Kasumi-1 (cell line): ENCODE measurements at regions not wholly inside any gene's neighbourhood (a gene's known extent, or its start where the extent isn't known, plus 50 kb on each side); places are given as distances from the start of the nearest gene placed in this dataset.

Source experiments
- DNase-seq, 2 experiments: peaks; one replicate each; lab custom pipeline; 2025; lab: John Stamatoyannopoulos, UW

DNA sequence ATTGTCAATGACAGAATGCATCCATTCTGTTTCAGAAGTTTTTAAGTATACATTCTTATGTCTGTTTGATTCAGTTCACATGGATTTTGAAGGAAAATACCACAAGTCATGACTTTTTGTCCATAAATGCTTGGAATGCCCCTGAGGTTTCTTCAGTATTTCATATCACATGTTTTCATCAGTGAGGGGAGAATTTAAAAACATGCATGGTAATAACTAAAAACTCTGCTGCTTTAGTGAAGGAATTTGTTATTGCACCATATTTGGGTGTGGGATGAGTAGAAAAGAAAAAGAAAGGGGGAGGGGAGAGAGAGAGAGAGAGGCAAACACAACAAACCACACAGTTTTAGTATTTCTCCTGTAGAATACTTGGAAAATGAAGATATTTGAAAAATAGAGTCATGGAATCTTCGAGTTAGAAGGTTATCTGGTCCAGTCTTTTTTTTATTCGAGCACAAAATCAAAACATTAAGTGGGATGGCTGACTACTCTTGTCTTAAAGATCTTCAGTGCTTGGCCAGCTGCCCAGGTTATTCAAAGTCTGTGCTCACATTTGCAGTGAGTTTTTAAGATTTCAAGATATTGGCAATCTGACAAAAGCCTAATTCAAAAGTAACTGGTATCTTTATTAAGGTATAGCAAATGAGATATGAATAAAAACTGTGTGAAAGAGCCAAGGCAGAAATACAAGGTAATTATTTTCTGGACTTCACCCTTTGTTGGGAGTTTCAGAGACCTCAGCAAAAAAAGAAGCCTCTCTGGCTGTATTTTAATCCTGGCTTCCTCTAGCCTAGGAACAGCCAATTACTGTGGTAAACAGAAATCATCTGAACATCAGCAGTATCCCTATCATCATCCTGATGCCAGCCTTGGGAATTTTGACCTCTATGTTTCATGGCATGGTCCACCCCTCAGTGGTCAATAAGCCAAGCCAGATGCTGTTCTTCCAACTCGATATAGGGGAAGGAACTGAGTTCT, 687.9 kb upstream of the CITED2 start:
- no peak for DNase-seq

DNA sequence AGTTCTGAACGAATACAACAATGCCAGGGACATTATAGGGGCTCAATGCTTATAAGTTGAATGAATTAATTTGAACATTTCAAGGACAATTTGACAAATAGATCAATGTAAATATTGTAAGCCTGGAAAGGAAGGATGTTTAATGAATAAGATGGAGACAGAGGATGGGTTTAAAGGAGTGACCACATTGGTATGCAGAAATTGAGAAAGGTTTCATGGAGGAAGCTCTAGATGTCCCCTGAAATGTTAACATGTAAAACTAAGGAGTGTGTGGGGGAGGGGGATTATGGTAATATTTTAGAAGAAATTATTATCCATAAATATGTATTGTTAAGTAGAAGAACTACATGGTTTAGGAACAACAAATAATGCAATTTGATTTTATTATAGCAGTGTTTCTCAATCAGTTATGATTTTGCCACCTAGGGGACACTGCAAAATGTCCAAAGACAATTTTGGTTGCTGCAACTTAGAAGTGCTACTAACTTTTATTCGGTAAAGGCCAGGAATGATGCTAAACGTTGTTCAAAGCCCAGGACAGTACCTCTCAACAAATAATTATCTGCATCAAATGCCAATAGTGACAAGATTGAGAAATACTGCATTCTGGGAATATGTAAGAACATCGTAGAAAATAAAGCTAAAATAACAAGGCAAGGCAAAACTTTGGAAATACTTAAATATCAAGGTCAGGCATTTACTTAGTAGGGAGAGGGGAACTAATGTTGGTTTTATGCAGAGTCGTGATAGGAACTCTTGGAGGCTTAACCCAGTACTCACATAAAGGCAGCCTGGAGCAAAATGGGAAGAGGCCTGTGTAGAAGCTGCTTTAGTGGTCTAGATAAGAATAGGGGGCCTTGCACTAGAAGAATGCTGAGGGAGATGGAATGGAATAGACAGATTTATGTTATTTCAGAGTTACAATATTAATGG, 686.9 kb upstream of the CITED2 start:
- DNase-seq = no peak

DNA sequence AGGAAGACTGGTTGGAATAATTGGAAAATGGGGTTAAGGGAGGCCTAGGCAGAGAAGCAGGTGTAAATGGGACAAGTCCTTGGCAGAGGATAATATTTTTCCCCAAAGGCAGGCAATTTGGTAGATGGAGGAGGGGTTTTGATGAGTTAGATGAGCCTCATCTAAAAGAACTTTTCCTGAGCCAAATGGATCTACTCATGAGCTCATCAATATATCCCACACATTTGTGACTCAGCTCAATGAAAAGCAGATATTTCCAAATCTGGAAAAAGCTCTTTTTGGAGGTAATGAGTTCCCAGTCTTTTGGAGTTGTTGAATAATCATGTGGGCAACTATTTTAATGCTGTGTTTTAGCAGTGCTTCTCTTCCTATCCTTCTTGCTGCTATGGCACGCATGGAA, 685.5 kb upstream of the CITED2 start:
- no peak for DNase-seq

DNA sequence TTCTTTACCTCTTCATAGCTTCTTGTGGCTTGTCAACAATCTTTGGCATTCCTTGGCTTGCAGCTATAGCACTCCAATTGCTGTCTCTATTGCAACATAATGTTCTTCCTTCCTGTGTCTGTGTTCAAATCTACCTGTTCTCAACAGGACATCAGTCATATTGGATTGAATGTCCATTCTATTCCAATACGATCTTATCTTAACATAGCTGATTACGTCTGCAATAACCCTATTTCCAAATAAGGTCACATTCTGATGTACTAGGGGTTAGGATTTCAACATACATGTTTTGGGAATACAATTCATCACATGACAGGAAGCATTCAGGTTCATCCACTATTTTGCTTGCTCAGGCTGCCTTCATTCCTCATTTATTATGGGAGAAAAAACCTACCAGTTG, 684.4 kb upstream of the CITED2 start:
- no peak for DNase-seq

DNA sequence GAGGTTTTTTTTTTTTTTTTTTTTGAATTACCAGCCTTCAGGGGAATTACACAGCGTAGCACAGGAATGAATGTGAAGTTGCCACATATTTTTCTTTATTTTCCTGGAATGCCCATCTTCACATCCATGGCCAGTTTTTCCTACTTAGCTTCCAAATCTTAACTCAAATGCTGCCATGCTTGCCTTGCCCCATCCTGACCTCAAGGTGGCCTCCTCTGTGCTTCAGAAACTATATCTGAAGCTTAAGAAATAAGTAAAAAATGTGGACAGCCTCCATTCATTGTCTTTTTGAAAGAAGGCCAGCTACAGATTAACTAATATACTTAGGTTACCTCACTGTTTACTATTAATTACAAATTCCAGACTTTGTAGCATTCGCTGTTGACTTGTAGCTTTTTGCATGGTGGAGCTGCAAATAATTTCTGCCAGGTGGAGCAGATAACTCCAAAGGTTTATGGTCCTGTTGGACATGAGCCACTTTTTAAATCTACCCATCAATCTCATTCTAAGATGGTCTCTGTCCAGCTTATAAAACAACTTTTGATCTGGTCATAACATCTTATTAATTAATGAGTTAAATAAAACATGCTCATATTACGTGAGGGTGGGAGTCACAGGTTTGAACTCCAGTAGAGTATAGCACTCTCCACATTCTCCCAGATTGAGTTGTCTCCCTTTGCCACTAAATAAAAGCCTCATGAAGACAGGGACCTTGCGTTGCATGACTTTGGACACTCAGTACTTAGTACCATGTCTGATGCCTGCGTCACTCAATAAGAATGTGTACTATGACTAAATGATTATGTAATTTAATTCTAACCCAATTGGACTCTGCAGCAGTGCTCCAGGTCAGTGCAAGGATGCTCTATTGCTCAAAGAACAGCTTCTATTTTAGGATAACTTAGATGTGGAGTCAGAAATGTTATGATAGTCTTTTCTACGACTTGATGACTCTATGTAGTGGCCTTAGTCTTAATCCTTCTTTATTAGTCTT, 678.6 kb upstream of the CITED2 start:
- peak; percentile 39 to 48 for DNase-seq

DNA sequence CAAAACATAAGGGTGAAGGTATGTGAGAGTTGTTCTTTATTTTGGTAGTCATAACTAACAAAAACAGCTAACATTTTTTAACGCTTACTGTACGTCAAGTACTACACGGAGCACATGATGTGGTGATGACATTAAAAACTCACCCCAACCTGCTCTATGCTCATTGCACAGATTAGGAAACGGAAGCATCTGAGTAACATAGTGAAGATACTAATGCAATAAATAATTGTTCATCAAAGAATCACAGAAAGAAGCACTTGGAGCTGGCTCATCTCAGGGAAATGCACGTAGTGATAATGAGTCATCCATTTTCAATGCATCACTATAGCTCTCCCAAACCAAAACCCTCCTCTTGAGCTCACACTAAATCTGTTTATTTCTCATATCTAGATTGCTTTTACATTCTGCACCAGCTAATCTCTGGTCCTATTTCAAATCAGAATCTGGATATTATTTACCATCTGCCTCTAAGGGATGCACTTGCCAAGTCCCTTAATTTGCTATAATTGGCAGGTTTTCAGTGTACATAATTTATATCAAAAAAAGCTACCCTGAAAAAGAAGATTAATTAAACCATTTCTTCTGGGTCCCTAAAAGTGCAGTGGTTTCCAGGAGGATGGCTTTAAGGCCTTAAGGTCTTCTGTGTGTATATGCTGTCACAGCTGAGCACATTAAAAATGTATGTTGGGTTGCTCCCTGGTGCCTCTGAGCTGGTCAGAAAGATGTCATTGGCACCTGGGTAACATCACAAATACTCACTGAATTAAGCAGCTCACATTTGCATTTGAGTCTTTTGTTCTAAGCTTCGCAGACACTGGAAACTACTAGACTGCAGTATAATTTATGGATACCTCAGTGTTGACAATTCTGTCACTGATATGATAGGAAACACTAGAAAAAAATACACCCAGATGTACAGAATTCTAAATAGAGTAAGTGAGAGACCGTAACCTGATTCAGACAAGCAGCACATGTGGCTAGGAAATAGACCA, 677.4 kb upstream of the CITED2 start:
- no peak for DNase-seq

DNA sequence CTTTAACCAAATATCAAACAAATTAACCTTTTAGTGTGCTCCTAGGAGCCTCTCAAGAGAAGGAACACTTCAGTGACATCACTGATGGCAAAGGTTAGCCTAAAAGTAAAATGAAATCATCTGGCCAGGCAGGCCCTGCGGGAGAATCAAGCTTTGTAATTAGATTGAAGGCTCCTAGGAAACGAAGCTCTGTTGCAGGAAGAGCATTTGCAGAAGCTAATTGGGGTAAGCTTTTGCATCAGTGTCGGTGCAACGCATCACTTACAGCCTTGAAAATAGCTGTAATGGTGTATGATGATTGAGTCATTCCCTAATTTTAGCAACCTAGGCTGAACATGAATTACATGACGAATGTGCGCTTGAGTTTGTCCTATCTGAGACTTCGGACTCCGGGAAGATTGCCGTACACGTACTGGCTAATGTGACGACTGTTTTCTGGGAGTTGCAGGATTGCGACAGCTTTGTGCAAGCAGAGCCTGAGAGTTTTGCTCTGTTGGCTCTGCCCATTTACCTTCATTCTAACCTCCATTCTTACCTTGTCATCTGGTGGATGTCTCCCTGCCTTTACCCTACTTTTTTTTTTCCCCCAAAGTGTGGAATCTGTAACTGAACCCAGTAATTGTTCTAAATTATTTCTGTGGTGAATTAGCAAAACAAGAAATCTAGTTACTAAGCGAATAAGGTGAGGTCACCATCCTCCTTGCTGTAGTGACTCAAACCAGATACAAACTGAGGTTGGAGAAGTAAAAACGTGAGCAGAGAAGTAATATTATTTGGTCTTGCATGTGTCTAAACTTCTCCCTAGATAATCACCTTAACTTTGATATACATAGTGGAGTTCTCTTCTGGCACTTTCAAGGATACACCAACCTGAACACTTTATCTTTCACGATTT, 675.9 kb upstream of the CITED2 start:
- no peak for DNase-seq

DNA sequence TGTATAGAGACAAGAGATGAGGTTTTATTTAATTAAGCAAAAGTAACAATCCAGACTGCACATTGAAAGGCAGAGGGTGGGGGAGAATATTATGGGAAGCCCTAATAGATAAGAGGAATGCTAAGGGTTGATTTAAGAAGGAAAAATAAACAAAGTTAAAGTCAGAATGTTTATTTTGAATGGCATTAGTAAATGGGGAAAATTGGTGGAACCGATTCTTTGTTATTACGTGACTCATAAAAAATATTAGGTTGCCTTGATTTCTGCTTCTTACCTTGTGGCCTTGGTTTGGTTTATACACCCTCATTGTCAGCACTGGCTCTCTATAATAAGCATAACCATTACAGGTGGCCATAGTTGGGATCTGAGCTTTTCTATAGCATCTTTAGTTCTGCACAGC, 674.8 kb upstream of the CITED2 start:
- no peak for DNase-seq

DNA sequence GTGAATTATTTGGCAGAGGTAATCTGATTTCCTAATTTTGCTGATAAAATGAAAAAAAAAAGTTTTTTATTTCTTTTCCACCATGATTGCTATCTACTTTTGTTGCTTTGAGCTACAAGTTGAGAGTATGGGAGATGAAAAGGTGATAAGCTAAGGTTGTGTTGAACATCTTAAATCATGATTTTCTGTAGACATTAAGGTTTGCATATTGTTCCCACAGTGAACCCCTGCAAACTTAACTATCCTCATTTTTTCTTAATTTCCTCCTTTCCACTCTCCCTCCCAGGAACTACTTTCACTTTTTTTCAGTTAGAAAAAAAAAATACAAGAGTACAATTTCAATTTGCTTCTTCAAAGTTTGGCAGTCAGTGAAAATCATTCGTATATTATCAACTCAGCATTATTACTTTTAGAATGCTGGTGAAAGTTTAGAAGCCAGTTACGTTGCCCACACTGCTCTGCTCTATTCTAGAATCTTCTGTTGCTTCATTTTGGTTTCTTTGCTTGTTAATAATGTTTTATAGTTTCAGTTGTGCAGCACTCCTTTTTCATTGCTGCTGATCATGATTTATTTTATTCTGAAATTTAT, 673.8 kb upstream of the CITED2 start:
- no peak for DNase-seq

DNA sequence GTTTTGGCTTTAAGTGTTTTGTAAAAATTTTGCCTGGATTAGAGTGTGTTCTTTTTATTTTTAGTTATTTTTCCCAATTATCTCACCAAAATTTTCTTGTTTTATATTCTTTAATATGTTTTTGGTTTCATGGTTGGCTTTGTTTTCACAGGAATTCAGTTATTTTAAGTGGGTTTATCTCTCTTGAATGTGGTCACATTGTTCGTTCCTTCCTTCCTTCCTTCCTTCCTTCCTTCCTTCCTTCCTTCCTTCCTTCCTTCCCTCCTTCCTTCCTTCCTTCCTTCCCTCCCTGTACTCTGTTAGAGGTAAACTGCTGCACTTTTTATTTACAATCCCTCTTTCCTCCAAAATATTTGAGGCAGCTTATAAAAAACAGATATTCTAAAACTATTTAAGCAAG, 672.9 kb upstream of the CITED2 start:
- DNase-seq = no peak

DNA sequence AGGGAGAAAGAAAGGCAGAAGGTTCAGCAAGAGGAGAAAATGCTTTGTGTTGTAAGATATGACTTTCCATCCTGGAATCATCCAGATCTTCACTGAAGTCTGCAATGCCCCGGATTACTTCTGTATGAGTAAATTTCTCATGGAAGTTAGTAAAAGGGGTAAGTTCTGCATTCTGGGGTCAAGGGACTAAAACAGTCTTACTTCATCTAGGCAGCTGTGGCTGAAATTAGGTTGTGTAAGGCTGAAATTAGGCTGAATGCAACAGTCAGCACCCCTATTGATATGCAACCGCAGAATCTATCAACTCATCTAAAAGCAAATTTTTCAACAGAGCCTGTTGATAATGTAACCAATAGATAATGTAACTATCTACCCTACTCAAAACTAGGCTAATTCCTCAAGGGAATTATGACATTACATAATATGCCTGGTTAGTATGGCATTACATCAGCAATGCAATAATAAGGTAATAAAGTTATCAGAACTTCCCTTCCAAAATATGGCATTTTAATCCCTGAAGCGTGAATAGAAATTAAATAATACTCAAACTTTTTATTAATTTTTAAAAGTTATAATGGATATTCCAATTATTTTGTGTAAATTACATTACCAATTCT, 671.7 kb upstream of the CITED2 start:
- no peak for DNase-seq

DNA sequence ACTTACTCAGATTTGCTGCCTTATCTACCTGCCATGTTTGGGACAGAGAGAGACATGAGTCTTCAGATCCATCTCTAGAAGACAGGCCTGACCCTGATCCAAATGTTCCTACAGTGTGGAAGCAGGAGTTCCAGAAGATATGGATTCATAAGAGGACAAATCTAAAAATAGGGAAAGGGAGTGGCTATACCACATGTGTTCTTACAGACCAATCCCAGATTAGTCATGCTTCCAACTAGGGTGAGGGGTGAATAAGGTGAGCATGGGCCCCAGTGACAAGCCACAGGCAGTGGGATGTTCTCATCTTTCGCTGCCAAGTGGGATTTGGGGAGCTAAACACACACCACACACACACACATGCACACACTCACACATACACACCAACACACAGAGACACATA, 670.7 kb upstream of the CITED2 start:
- no peak for DNase-seq

DNA sequence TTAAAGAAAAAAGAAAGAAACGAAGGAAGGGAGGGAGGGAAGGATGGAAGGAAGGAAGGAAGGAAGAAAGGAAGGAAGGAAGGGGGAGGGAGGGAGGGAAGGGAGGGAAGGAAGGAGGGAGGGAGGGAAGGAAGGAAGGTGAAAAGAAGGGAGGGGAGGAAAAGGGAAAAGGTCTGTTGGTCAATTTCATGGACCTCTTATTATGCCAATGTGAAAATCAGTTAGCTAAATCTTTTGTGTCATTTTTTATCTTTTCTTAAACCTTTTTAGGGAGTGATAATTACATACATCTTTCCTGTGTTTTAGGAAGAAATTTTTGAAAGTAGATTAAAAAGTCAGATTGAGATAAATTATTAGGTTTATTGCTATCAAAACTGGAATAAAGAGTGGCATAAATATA, 670.2 kb upstream of the CITED2 start:
- no peak for DNase-seq

DNA sequence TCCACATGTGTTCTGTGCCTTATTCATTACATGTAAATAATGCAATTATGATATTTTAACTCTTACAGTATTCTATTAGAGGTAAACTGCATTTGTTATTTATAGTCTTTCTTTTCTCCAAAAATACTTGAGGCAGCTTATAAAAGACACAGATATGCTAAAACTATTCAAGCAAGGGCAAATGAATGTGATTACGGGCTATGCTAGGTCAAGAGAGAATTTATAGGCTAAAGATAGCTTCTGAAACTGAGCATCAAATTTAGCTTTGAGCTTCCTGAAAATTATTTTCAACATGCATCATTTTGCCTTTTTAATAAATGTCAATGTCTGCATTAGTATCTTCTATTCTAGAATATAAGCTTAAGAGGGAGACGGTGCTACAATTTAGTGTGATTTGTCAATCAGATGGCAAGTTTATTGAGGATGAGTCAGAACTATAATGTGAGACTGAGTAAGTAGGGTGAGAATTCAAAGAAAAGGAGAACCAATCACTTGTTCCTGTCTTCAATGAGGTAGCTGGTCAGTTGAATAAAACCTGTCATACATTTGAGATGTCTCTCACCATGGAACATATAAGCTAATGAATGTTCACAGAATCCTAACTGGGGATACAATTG, 669.4 kb upstream of the CITED2 start:
- peak in 1 of 2 experiments; percentile 3 for DNase-seq

DNA sequence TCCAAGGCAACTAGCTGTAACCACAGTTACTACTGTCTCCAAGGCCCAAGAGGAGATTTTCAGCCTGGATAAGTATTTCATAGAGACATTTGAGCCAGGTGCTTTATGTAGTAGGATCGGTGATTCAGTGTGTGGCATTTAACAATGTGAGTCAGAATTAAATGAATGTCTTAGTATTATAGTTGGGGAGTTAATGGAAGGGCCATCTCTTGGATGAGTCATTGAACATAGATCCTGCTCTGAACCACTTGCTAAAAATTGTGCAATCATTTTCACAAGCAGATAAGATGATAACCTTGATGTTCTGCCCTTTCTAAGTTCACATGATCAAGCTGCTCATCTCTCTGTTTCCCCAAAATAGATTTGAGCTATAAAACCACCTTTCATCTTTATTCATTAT, 668.9 kb upstream of the CITED2 start:
- peak; percentile 30 to 46 for DNase-seq

DNA sequence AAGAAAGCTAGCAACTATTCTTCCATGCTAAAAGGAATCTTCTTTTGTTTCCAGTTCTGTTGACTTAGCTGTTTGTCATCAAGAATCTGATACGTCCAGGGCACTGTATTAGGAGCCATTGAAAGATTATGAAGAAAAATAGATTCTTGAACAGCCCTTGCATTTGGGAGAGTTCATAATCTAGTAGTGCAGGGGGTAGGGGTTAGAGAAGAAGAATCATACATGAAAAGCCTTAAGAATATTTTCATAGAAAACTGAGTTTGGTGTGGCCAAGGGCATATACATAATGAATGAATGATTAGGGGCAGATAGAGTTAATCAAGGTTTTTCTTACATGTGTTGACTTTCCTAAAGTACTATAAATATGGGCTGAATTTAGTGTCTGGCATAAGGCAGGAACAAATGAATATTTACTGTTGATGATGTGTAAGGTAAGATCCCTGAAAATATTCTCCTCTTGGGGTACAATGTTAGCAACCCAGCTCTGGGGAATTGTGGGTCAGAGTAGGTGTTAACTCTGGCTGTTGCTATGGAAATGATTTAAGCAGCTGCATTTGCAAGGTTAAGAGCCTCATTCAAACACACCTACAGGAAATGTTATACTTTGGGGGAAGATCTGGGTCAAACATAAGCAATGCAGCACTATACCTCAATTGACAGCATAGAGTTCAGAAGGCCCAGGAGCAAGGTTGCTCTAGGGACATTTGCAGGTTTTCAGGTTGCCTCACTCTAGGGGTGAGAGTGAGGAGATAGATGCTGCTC, 667.3 kb upstream of the CITED2 start:
- no peak for DNase-seq

DNA sequence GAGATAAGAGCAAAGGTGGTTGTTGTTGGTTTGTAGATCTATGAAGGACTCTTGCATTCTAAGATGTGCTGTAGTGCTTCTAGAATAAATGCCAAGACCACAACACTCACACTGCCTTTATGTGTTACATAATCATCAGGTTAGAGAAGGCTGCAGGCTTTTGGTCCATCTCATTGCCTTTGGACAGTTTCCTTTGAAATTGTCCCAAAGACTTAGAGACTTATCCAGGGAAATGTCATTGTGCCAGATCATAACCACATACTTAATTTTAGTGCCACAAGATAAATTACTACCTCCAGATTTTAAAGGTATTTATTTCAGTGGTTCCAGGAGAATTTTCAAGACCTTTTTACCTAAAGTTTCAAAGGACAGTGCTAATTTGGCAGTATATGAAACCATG, 666.6 kb upstream of the CITED2 start:
- DNase-seq = no peak
